HG02642 (cell line): ENCODE measurements at regions not wholly inside any gene's neighbourhood (a gene's known extent, or its start where the extent isn't known, plus 50 kb on each side); places are given as distances from the start of the nearest gene placed in this dataset.
"Not testable (repeated sequence)": the region's sequence is repeated elsewhere in the genome, so short reads cannot be mapped to it uniquely, and the experiment has no call there.

Source experiments
- ATAC-seq: cut with Tn5 transposase; IDR thresholded peaks from one replicate; pipeline ENCODE4 v1.9.1; 2021; ENCODE audit warnings: mild to moderate bottlenecking; ENCODE audit not compliant: unreplicated experiment, poor library complexity

DNA sequence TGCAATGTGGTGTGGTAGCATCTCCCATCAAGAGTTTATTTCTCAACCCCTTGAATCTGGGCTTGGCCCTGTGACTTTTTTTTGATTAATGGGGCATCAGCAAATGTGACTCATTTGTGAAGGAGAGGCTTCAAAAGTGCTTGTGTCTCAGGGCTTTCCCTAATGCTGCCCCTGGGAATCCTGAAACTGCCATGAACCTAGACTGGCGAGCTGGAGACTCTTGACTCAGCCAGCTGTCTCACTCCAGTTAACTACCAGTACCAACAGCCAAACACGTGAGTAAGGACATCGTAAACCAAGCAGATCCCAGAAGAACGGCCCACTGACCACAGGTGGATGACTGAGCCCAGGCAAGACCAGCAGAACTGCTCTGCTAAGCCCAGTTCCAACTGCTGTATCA lies 72.8 kb upstream of the ADTRP start:
- no peak for ATAC-seq

- ATAC-seq, result no peak
These were observed 70.5 kb upstream of the ADTRP start for GRCh38 chr6:11848852-11849731.

DNA sequence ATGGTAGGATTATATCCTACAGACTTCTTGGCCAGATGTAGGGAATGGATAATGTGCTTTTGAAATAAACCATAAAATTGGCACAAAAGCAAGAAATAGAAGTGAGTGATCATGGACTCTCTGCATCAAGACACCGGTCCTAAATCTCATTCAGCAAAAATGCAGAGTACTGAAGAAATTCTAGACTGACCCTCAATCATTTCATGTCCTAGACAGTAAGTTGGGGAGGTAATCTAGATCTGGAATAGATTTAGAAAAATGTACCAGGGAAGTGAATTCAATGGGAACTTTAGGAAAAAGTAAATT lies 69.7 kb upstream of the ADTRP start:
- no peak for ATAC-seq

- no peak for ATAC-seq
These were observed 69.1 kb upstream of the ADTRP start for GRCh38 chr6:11847515-11848345.

GRCh38 chr6:11847068-11847467 lies 68.5 kb upstream of the ADTRP start:
- not testable (repeated sequence) for ATAC-seq

- no peak for ATAC-seq
These were observed 67.3 kb upstream of the ADTRP start for GRCh38 chr6:11845664-11846577.

DNA sequence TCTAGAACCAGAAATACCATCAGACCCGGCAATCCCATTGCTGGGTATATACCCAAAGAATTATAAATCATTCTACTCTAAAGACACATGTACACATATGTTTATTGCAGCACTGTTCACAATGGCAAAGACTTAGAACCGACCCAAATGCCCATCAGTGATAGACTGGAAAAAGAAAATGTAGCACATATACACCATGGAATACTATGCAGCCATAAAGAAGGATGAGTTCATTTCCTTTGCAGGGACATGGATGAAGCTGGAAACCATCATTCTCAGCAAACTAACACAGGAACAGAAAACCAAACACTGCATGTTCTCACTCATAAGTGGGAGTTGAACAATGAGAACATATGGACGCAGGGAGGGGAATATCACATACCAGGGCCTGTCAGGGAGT lies 64.2 kb upstream of the ADTRP start:
- ATAC-seq, result not testable (repeated sequence)

- no peak for ATAC-seq
These were observed 56.5 kb upstream of the ADTRP start for GRCh38 chr6:11835065-11835464.

- ATAC-seq, result peak; percentile 81
These were observed 55.3 kb upstream of the ADTRP start for GRCh38 chr6:11833626-11834592.

DNA sequence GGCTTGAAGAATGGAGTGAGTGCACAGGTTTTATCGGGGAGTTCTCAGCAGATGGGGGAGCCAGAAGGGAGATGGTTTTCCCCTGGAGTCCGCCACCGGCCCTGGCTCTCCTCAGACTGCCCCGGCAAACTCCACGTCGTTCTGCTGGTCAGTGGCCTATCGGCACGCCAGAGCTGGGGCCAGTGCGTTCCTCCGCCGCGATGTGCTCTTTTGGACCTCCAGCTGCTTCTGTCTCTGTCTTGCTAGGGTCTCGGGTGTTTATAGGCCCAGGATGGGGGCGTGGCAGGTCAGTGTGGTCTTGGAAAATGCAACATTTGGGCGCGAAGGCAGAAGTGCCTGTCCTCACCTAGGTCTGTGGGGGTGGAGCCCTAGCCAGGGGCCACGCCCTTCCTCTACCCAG lies 53.0 kb upstream of the ADTRP start:
- no peak for ATAC-seq

GRCh38 chr6:11830520-11830919 lies 51.9 kb upstream of the ADTRP start:
- no peak for ATAC-seq

GRCh38 chr6:11830105-11830504 lies 51.5 kb upstream of the ADTRP start:
- no peak for ATAC-seq

DNA sequence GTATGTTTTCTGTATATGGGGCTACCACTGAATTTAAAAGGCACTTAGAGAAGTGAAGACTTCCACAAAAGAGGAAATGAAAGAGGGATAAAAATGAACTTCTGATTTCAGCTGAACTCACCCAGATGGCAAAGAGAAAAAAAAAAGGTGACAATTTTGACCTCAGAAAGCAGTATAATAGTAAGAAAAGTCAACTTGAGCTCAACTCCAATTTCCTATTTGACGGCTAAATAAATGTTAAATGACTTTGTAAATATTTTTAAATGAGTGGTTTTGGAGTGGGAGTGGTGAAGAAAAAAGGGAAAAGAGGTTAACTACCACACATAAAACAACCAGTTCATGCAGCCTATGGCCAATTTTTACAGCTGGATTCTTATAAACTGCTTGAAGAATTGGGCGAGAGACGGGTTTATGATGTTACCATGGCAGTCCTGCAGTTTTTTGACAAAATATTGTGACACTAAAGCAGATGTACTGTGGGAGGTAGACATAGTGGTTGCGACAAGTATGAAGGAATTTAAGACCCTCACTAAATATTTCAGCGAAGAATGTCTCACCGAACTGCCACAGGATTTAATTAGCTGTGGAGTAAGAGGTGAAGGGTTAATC lies 49.8 kb upstream of the ADTRP start:
- no peak for ATAC-seq
